ENCODE measurements at regions not wholly inside any gene's neighbourhood (a gene's known extent, or its start where the extent isn't known, plus 50 kb on each side); places are given as distances from the start of the nearest gene placed in this dataset.

DNA sequence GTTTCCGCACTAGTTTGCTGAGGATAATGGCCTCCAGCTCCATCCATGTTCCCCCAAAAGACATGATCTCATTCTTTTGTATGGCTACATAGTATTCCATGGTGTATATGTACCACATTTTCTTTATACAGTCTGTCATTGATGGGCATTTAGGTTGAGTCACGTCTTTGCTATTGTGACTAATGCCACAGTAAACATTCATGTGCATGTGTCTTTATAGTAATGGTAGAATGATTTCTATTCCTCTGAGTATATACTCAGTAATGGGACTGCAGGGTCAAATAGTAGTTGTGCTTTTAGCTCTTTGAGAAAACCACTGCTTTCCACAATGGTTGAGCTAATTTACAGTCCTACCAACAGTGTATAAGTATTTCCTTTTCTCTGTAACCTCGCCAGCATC, 78.3 kb upstream of the BCL9 start:
- DNase-seq = no peak

DNA sequence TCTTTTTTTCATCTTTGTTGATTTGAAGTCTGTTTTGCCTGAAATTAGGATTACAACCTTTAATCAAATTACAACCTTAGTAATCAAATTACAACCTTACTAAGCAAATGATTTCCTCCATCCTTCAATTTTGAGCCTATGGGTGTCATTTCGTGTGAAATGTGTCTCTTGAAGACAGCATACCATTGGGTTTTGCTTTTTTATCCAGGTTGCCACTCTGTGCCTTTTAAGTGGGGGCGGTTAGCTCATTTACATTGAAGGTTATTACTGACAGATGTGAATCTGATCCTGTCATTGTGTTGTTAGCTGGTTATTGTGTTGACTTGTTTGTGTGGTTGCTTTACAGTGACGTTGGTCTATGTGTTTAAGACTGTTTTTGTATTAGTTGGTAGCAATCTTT, 74.8 kb upstream of the BCL9 start:
- DNase-seq = no peak

DNA sequence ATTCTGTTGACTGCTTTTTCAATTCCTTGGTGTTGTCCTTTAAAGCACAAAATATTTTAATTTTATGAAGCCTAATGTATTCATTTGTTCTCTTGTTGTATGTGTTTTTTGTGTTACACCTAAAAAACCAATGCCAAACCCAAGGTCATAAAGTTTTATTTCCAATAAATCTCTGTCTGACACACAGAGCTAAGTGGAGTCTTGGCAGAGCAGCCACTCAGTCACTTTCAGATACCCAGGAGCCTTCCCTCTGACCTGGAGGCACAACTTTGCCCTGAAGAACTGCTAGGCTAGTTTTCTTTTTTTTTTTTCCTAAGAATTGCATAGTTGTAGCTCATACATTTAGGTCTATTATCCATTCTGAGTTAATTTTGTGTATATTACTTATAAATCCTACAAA, 71.2 kb upstream of the BCL9 start:
- DNase-seq = no peak

DNA sequence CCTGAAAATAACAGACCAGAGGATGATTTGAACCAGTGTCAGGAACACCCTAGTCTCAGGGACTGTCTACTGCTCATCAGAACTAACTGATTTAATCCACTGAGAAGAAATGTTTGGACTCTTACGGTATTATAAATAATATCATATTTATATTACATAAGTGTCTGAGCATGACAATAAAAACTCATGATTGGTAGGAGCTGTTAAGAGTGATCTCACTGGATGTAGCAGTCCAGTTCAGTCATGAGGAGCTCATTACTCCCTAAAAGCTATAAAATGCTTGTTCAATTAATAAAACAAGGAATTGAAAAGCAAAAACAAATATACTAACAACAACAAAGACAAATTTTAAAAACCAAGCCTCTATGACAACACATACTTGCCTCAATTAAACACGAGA, 68.8 kb upstream of the BCL9 start:
- no peak for DNase-seq

DNA sequence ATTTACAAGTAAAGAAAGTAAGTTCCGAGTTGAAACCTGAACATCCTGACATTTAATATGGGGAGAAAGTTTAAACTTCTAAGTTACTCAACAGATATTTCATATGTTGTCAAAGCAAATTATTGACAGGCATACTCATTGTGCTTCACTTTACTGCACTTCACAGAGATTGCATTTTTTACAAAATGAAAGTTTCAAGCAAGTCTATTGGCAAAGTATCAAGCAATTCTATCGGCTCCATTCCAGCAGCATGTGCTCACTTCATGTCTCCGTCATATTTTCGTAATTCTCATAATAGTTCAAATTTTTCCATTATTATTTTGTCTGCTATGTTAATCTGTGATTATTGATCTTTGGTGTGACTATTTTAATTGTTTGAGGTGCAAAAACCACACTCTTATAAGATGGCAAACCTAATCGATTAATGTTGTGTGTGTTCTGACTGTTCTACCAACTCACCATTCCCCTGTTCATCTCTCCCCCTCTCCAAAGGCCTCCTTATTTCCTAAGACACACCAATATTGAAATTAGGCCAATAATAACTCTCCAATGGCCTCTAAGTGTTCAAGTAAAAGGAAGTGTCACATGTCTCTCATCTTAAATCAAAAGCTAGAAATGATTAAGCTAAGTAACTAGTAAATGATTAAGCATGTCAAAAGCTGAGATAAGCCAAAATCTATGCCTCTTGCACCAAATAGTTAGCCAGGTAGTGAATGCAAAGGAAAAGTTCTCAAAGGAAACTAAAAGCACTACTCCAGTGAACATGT, 68.2 kb upstream of the BCL9 start:
- no peak for DNase-seq

DNA sequence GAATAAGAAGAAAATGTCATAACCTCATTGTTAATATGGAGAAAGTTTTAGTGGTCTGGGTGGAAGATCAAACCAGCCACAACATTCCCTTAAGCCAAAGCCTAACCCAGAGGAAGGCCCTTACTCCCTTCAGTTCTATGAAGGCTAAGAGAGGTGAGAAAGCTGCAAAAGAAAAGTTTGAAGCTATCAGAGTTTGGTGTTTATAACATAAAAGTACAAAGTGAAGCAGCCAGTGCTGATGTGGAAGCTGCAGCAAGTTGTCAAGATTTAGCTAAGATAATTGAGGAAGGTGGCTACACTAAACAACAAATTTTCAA, 67.6 kb upstream of the BCL9 start:
- DNase-seq = no peak

DNA sequence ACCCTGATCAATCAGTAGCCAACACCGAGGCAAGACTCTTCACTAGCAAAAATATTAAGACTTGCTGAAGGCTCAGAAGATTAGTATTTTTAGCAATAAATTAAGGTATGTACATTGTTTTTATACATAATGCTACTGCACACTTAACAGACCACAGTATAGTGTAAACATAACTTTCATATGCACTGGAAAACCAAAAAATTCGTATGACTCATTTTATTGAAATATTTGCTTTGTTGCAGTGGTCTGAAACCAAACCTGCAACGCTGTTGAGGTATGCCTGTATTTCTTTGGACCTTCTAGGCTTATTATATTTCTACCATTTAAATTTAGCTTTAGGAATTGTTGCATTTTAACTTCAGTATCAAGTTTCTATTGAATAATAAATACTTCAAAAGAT, 65.8 kb upstream of the BCL9 start:
- DNase-seq = no peak

DNA sequence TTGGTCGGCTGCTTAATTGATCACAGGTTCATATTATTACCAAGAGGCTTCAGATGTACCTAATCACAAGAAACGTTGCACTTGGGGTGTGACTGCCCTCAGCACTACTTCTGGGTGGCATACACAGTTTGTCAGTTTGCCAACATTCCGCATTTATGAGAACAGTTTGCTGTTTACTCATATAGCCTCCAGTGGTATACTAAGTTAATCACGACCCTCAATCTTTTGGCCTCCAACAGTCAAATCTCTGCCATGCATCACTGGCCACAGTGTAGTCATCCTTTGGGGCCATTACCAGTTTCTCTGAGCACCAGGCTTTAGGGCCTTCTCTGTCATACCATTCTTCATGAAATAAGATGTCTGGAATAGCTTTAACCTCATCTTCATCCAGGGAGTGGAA, 62.8 kb upstream of the BCL9 start:
- no peak for DNase-seq

DNA sequence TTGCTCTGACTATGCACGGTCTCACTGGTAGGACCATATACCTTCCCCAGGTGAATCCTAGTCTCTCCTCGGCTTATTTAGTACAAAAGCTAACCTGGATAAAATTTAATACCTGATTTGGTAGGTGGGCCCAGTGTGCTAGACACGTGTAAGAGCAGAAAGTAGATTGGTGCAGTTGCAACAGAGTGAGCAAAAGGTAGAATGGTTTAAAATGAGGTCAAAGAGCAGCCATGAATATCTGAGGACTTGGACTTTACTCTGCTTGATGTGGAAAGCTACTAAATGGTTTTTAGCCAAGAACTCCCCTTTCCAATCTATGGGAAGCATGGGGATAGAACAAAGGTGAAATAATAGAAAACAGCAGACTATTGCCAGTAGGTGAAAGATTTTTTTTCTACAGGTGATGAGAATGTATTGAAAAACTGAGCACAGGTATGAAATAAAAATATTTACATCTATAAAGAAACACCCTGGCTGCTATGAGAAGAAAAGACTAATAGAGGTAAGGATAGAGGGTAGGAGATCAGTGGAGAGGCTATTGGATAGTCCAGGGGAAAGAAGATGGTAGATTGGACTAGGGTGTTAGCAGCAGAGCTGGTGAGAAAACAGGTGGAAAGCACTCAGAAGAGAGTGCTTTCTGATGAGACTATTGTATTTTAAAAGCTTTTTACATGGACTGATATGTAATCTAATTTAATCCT, 61.3 kb upstream of the BCL9 start:
- DNase-seq = no peak

DNA sequence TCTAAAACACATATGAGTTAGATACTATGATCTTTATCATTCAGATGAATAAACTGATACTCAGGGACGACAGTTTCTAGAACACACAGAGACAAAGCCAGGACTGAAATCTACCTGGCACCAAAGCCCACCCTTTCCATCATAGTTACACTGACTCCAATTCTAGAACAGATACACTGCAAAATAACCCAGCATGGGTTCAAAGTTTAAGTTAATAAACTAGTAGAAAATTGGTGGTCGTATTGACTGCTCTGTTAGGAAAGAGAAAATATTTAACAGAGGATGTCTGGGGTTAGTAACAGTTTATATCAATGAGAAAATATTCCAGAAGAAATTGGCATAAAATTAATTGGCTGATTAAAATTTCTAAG, 60.8 kb upstream of the BCL9 start:
- no peak for DNase-seq

DNA sequence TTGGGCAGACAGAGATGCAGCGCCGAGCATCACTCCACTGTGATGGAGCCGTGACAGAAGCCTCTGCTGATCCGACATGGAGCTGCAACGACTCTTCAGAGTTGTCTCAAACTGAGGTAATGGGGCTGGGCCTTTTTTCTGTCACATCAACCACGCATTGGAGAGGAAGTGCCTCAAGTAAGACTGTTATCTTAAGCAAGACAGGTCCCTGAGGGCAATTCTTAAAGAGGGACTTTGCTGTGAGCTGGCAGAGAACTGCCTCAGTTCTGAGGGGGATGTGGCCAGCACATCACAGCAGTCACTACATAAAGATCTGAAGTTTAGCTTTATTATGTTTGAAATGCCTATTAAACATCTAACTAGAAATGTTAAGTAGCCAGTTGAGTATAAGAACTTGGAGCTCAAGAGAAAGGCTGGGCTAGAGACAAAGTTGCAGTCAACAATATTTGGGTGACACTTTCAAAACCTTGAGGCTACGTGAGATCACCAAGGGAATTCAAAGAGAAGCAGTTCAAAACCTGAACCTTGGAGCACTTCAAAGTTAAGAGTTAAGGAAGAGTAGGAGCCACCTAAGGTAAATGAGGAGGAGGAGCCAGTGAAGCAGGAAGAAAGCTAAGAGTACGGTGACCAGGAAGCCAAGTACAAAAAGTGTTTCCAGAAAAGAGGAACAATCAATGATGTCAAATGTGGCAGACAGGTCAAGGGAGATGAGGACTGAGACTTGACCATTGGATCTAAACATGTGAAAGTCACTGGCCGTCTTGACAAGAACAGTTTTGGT, 54.2 kb upstream of the BCL9 start:
- DNase-seq = no peak

DNA sequence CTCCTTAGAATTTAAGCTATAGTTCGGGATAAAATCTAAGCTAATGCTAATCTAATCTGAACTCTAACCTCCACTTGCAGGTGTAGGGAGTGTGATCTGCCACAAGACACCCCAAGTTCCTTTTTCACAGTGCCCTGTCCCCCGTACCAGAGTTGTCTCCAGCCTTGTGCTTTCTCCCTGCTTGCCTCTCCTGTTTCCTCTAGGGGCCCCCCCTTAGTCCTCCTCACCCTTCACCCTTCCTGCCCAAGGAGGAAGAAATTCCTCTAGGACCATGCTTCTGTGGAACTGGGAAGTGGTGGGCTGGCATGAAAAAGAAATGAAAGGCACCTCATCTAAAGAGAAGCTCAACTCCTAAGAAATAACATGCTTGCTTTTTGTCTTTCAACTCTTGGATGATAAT, 50.2 kb upstream of the BCL9 start:
- DNase-seq = no peak
